HepG2 (cell line): ENCODE measurements at regions not wholly inside any gene's neighbourhood (a gene's known extent, or its start where the extent isn't known, plus 50 kb on each side); places are given as distances from the start of the nearest gene placed in this dataset.

Experiments
- SALL1 ChIP-seq: sonication (generic); formaldehyde crosslinking; IDR thresholded peaks from 2 replicates; pipeline ENCODE4 v1.8.0; 2022; ENCODE audit warnings: mild to moderate bottlenecking, missing genetic modification reagents
- ZNF589 ChIP-seq: sonication (generic); formaldehyde crosslinking; conservative IDR thresholded peaks from 2 replicates; pipeline ENCODE4 v1.8.0; 2022; ENCODE audit warnings: mild to moderate bottlenecking, moderate library complexity, missing genetic modification reagents
- TF ChIP-seq, protein P1 (sequence below): sonication (generic); formaldehyde crosslinking; IDR thresholded peaks from one replicate; pipeline ENCODE4 v1.5.1; 2020; ENCODE audit warnings: mild to moderate bottlenecking, missing genetic modification reagents; ENCODE audit errors: not compliant biosample characterization

DNA sequence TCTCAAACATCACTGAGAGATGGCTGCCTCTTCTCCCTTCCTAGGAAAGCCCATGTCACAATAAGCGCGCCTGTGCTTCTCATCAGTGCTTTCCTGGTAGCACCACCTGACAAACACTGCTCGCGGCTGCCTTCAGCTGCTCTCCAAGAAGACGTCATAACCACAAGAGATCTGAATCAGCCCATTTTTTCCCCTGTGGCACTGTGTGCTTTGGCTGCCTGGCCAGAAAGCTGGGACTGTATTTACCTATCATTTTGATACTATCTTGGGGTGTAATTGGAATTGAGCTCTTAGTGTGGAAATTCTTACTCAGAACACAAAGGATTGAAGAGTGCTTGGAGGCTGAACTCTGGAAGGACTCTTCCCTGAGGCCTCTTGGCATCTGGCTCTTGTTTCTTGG lies 50.3 kb upstream of the EHF start (continued):
- TF ChIP-seq ZNF589 (CRISPR knock-in tag), result no peak
- TF ChIP-seq SALL1 (CRISPR knock-in tag), result no peak
- TF ChIP-seq, protein P1, sequence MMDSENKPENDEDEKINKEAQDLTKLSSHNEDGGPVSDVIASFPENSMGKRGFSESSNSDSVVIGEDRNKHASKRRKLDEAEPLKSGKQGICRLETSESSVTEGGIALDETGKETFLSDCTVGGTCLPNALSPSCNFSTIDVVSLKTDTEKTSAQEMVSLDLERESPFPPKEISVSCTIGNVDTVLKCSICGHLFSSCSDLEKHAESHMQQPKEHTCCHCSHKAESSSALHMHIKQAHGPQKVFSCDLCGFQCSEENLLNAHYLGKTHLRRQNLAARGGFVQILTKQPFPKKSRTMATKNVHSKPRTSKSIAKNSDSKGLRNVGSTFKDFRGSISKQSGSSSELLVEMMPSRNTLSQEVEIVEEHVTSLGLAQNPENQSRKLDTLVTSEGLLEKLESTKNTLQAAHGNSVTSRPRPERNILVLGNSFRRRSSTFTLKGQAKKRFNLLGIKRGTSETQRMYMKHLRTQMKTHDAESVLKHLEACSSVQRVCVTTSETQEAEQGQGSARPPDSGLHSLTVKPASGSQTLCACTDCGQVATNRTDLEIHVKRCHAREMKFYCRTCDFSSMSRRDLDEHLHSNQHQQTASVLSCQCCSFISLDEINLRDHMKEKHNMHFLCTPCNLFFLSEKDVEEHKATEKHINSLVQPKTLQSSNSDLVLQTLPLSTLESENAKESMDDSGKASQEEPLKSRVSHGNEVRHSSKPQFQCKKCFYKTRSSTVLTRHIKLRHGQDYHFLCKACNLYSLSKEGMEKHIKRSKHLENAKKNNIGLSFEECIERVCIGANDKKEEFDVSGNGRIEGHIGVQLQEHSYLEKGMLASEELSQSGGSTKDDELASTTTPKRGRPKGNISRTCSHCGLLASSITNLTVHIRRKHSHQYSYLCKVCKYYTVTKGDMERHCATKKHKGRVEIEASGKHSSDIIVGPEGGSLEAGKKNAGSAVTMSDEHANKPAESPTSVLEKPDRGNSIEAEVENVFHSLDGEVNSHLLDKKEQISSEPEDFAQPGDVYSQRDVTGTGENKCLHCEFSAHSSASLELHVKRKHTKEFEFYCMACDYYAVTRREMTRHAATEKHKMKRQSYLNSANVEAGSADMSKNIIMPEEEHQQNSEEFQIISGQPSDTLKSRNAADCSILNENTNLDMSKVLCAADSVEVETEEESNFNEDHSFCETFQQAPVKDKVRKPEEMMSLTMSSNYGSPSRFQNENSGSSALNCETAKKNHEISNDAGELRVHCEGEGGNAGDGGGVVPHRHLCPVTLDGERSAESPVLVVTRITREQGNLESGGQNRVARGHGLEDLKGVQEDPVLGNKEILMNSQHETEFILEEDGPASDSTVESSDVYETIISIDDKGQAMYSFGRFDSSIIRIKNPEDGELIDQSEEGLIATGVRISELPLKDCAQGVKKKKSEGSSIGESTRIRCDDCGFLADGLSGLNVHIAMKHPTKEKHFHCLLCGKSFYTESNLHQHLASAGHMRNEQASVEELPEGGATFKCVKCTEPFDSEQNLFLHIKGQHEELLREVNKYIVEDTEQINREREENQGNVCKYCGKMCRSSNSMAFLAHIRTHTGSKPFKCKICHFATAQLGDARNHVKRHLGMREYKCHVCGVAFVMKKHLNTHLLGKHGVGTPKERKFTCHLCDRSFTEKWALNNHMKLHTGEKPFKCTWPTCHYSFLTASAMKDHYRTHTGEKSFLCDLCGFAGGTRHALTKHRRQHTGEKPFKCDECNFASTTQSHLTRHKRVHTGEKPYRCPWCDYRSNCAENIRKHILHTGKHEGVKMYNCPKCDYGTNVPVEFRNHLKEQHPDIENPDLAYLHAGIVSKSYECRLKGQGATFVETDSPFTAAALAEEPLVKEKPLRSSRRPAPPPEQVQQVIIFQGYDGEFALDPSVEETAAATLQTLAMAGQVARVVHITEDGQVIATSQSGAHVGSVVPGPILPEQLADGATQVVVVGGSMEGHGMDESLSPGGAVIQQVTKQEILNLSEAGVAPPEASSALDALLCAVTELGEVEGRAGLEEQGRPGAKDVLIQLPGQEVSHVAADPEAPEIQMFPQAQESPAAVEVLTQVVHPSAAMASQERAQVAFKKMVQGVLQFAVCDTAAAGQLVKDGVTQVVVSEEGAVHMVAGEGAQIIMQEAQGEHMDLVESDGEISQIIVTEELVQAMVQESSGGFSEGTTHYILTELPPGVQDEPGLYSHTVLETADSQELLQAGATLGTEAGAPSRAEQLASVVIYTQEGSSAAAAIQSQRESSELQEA (CRISPR knock-in tag), result no peak
